CD14-positive monocyte (primary cell): ENCODE measurements at regions not wholly inside any gene's neighbourhood (a gene's known extent, or its start where the extent isn't known, plus 50 kb on each side); places are given as distances from the start of the nearest gene placed in this dataset.
"Not testable (repeated sequence)": the region's sequence is repeated elsewhere in the genome, so short reads cannot be mapped to it uniquely, and the experiment has no call there.

ENCODE experiments used
- DNase-seq, 3 donors: peaks; one replicate each; pipeline ENCODE4 v3.0.0-alpha.2; 2011 to 2022
- H2AFZ ChIP-seq: 2 replicates; pipeline ENCODE4 v1.6.0; 2012; ENCODE audit warnings: mild to moderate bottlenecking, low read depth, low read length, inconsistent platforms; ENCODE audit not compliant: insufficient read depth, poor library complexity, severe bottlenecking
- H3K27ac ChIP-seq, 2 donors: 1 replicate in 1 of 2; 2 replicates in 1 of 2; pipeline ENCODE4 v1.5.1; 2012 to 2013; ENCODE audit warnings: low read length in 2 of 2, control low read depth in 1 of 2, inconsistent platforms in 1 of 2, low read depth in 1 of 2, mild to moderate bottlenecking in 1 of 2
- H3K27me3 ChIP-seq, 2 donors: one replicate each; pipeline versions ENCODE4 v1.6.0 to v1.6.1; 2011 to 2013; ENCODE audit warnings: low read length in 2 of 2; ENCODE audit not compliant: control insufficient read depth in 2 of 2, insufficient read depth in 2 of 2
- H3K36me3 ChIP-seq, 2 donors: replicated peaks in 1 of 2; 1 replicate in 1 of 2; 2 replicates in 1 of 2; pipeline versions ENCODE4 v1.5.1 to v1.6.1; 2012 to 2013; ENCODE audit warnings: low read length in 2 of 2, control low read depth in 1 of 2, inconsistent platforms in 1 of 2, mild to moderate bottlenecking in 1 of 2; ENCODE audit not compliant: insufficient read depth in 2 of 2, control insufficient read depth in 1 of 2
- H3K4me1 ChIP-seq, 2 donors: 1 replicate in 1 of 2; 2 replicates in 1 of 2; pipeline versions ENCODE4 v1.5.1 to v1.6.1; 2012 to 2013; ENCODE audit warnings: low read length in 2 of 2, control low read depth in 1 of 2, inconsistent platforms in 1 of 2, mild to moderate bottlenecking in 1 of 2, moderate library complexity in 1 of 2; ENCODE audit not compliant: insufficient read depth in 2 of 2, control insufficient read depth in 1 of 2
- H3K4me2 ChIP-seq: replicated peaks from 2 replicates; pipeline ENCODE3; 2012; ENCODE audit warnings: low read length, moderate library complexity, mild to moderate bottlenecking; ENCODE audit not compliant: poor library complexity, severe bottlenecking; ENCODE audit errors: extremely low read depth
- H3K4me3 ChIP-seq, 3 experiments: fragments of 200-600 bp in 1 of 3; sonication (generic) in 1 of 3; replicated peaks in 1 of 3; 1 replicate in 2 of 3; 2 replicates in 1 of 3; pipeline ENCODE4 v1.5.1; 2011 to 2013; ENCODE audit warnings: low read length in 3 of 3, mild to moderate bottlenecking in 3 of 3, control low read depth in 2 of 3, low read depth in 2 of 3, inconsistent platforms in 1 of 3, moderate library complexity in 1 of 3
- H3K79me2 ChIP-seq: 2 replicates; pipeline ENCODE4 v1.6.0; 2012; ENCODE audit warnings: mild to moderate bottlenecking, control low read depth, inconsistent platforms, low read length, moderate library complexity; ENCODE audit not compliant: insufficient read depth
- H3K9ac ChIP-seq: 2 replicates; pipeline ENCODE4 v1.6.0; 2017; ENCODE audit warnings: low read length, mild to moderate bottlenecking; ENCODE audit not compliant: insufficient read depth, poor library complexity, severe bottlenecking
- H3K9me3 ChIP-seq, 2 donors: replicated peaks in 1 of 2; 1 replicate in 1 of 2; 2 replicates in 1 of 2; pipeline versions ENCODE4 v1.5.1 to v1.6.1; 2012 to 2013; ENCODE audit warnings: low read length in 2 of 2, control low read depth in 1 of 2; ENCODE audit not compliant: control insufficient read depth in 1 of 2, insufficient read depth in 1 of 2
- H4K20me1 ChIP-seq: 2 replicates; pipeline ENCODE4 v1.6.0; 2012; ENCODE audit warnings: mild to moderate bottlenecking, low read length, control low read depth, moderate library complexity; ENCODE audit not compliant: insufficient read depth
- H3K27ac Mint-ChIP-seq, 7 donors: one replicate each; pipeline ENCODE4 v1.8.0; 2020; ENCODE audit warnings: mild to moderate bottlenecking in 7 of 7, mixed read lengths in 7 of 7, moderate library complexity in 6 of 7, inconsistent platforms in 2 of 7
- H3K27me3 Mint-ChIP-seq, 3 donors: one replicate each; pipeline ENCODE4 v1.8.0; 2021 to 2022; ENCODE audit warnings: low read depth in 3 of 3, mild to moderate bottlenecking in 3 of 3, mixed read lengths in 3 of 3, moderate library complexity in 3 of 3, inconsistent platforms in 1 of 3
- H3K36me3 Mint-ChIP-seq, 2 donors: one replicate each; pipeline ENCODE4 v1.8.0; 2020; ENCODE audit warnings: mixed read lengths in 2 of 2, inconsistent platforms in 1 of 2, mild to moderate bottlenecking in 1 of 2
- H3K4me1 Mint-ChIP-seq: one replicate; pipeline ENCODE4 v1.8.0; 2020; ENCODE audit warnings: mild to moderate bottlenecking, mixed read lengths
- H3K4me3 Mint-ChIP-seq, 2 donors: one replicate each; pipeline ENCODE4 v1.8.0; 2020; ENCODE audit warnings: mild to moderate bottlenecking in 2 of 2, mixed read lengths in 2 of 2, moderate library complexity in 1 of 2
- H3K9me3 Mint-ChIP-seq, 7 donors: one replicate each; pipeline ENCODE4 v1.8.0; 2020 to 2022; ENCODE audit warnings: mixed read lengths in 7 of 7, mild to moderate bottlenecking in 6 of 7, moderate library complexity in 6 of 7, inconsistent platforms in 2 of 7
- CTCF ChIP-seq: fragments of 200-600 bp; IDR thresholded peaks from one replicate; pipeline ENCODE4 v1.8.0; 2022; ENCODE audit warnings: antibody characterized with exemption, mild to moderate bottlenecking
- WGBS: methylation state at CpG from one replicate; pipeline ENCODE4 v1.1.5; 2013; ENCODE audit warnings: missing lambda C conversion rate; ENCODE audit not compliant: insufficient coverage; 5-methylcytosine and 5-hydroxymethylcytosine counted together
- intact Hi-C, 2 donors: fragments of 100-400 bp; cut with micrococcal nuclease; formaldehyde crosslinking; loops; one replicate each; pipeline versions ENCODE4 v1.15.0 to v1.15.1; 2023

- peaks cover 0 to 5% of the 10 kb centered on the region in 2 donors for H3K4me1 ChIP-seq
- no peak overlapping the region for H2AFZ ChIP-seq
- no peak overlapping the region for H3K4me3 ChIP-seq
- intact Hi-C loops: no loop called here
- H3K4me3 Mint-ChIP-seq: no peak overlapping the region
- whole genome bisulfite sequencing: 91% methylated on average over 9 of the region's 10 CpGs
- no peaks in the 10 kb centered on the region for H3K36me3 ChIP-seq
- no peaks in the 10 kb centered on the region for H3K36me3 Mint-ChIP-seq
- H3K79me2 ChIP-seq: no peaks in the 10 kb centered on the region
- no peaks in the 10 kb centered on the region for H3K9me3 ChIP-seq
- H3K27ac ChIP-seq: no peak overlapping the region
- no peak for TF ChIP-seq CTCF
- H3K4me1 Mint-ChIP-seq: peaks cover 8% of the 10 kb centered on the region
- H3K27me3 Mint-ChIP-seq: peaks cover 22 to 35% (median 26%) of the 10 kb centered on the region in 3 donors
- peaks cover 0 to 23% of the 10 kb centered on the region in 2 donors for H3K27me3 ChIP-seq
- no peaks in the 10 kb centered on the region for H4K20me1 ChIP-seq
- H3K9ac ChIP-seq: no peak overlapping the region
- DNase-seq: no peak
- no peak overlapping the region for H3K4me2 ChIP-seq
- peaks cover 0 to 3% (median 0%) of the 10 kb centered on the region in 7 donors for H3K9me3 Mint-ChIP-seq
- H3K27ac Mint-ChIP-seq: no peak overlapping the region
Observed at GRCh38 chr17:45643591-45643990, 140.5 kb upstream of the CRHR1 start.

- H2AFZ ChIP-seq, H3K36me3 Mint-ChIP-seq, H3K4me3 ChIP-seq, H3K4me2 ChIP-seq, H3K9ac ChIP-seq, intact Hi-C loops, H3K4me1 Mint-ChIP-seq, H3K4me1 ChIP-seq, H3K9me3 ChIP-seq, DNase-seq, H3K9me3 Mint-ChIP-seq, H3K79me2 ChIP-seq, H4K20me1 ChIP-seq, H3K36me3 ChIP-seq, H3K4me3 Mint-ChIP-seq, H3K27ac ChIP-seq, H3K27ac Mint-ChIP-seq: not testable (repeated sequence)
- WGBS: 100% methylated on average over 1 of the region's 1 CpG
- H3K27me3 Mint-ChIP-seq: peaks cover 22 to 39% (median 31%) of the 10 kb centered on the region in 3 donors
- peaks cover 0 to 23% of the 10 kb centered on the region in 2 donors for H3K27me3 ChIP-seq
Observed at GRCh38 chr17:45644637-45645036, 139.5 kb upstream of the CRHR1 start.
